ENCODE measurements at regions not wholly inside any gene's neighbourhood (a gene's known extent, or its start where the extent isn't known, plus 50 kb on each side); places are given as distances from the start of the nearest gene placed in this dataset.

GRCh38 chr17:22145605-22146178 lies 453.4 kb downstream of the KCNJ18 start (continued):
- TF ChIP-seq MIER2 (CRISPR knock-in tag; IDR thresholded peaks at IDR 0.05) = no peak
- TF ChIP-seq KLF12 (CRISPR knock-in tag; IDR thresholded peaks at IDR 0.05; ENCODE audit: borderline replicate concordance) = no peak
- TF ChIP-seq ZNF570 (CRISPR knock-in tag; IDR thresholded peaks at IDR 0.05; ENCODE audit: borderline replicate concordance) = no peak
- no peak for TF ChIP-seq ZNF264 (CRISPR knock-in tag; IDR thresholded peaks at IDR 0.05)
- no peak for TF ChIP-seq KDM1A (CRISPR knock-in tag; IDR thresholded peaks at IDR 0.05)
- no peak for TF ChIP-seq ZNF569 (CRISPR knock-in tag; IDR thresholded peaks at IDR 0.05; ENCODE audit: borderline replicate concordance)
- no peak for TF ChIP-seq NFAT5 (CRISPR knock-in tag; IDR thresholded peaks at IDR 0.05)

- FAIRE-seq = no peak
- POLR2A ChIA-PET = no interaction called here
- DNase-seq (ENCODE audit: low spot score) = no peak
- WGBS (ENCODE audit: low lambda C conversion rate) = 2% methylated on average over 1 of the region's 1 CpG
- no peak for ATAC-seq
- Histone ChIP-seq H3K27ac (ENCODE audit: extremely low read length, insufficient read depth, low read length) (no peak overlapping the region), H3K27me3 (ENCODE audit: control insufficient read depth in 1 of 2, insufficient read depth in 2 of 2, low read length in 2 of 2) (no peaks in the 10 kb centered on the region), H4K20me1 (ENCODE audit: insufficient read depth, low read length) (no peaks in the 10 kb centered on the region), H3K4me3 (replicated peaks in 1 of 3; ENCODE audit: insufficient read depth in 1 of 3, low read depth in 2 of 3, low read length in 3 of 3) (no peak overlapping the region), H3K9me3 (ENCODE audit: low read length) (peaks cover 30% of the 10 kb centered on the region), H3K4me1 (ENCODE audit: insufficient read depth, low read length) (no peaks in the 10 kb centered on the region), H3K9ac (ENCODE audit: insufficient read depth, low read depth, low read length) (no peak overlapping the region), H3K4me2 (ENCODE audit: low read depth, low read length) (no peak overlapping the region), H3K36me3 (replicated peaks in 1 of 2; ENCODE audit: control insufficient read depth in 1 of 2, insufficient read depth in 2 of 2, low read length in 2 of 2) (no peaks in the 10 kb centered on the region), H2AFZ (ENCODE audit: low read length) (no peak overlapping the region), H3K79me2 (ENCODE audit: insufficient read depth, low read length) (no peaks in the 10 kb centered on the region)
- intact Hi-C loops (cut with micrococcal nuclease; ENCODE audit: unreplicated experiment) = no loop called here
- BruUV-seq (replicated peaks) = no TSS peak
- CTCF ChIA-PET (ENCODE audit: low intra/inter-chr PET ratio, low total read pairs) = no interaction called here
- TF ChIP-seq ARID2 (CRISPR knock-in tag; IDR thresholded peaks at IDR 0.05; ENCODE audit: borderline replicate concordance) (no peak), FOSL1 (CRISPR knock-in tag; IDR thresholded peaks at IDR 0.05; ENCODE audit: borderline replicate concordance) (no peak), ETV6 (CRISPR knock-in tag; conservative IDR thresholded peaks at IDR 0.05) (no peak), ERF (CRISPR knock-in tag; IDR thresholded peaks at IDR 0.05) (no peak)
- in situ Hi-C loops (cut with HindIII; ENCODE audit: extremely low pct_ligation_motif_present, low pct_unique_long_range_greater_than_20kb) = no loop called here
Observed at GRCh38 chr17:22158364-22158763, 466.0 kb downstream of the KCNJ18 start.
